HL-60 (cell line): ENCODE measurements at regions not wholly inside any gene's neighbourhood (a gene's known extent, or its start where the extent isn't known, plus 50 kb on each side); places are given as distances from the start of the nearest gene placed in this dataset.

Source experiments
- CTCF ChIP-seq: IDR thresholded peaks from one replicate; pipeline ENCODE4 v1.5.1; 2011; ENCODE audit warnings: low read length, control low read depth, inconsistent platforms; ENCODE audit not compliant: insufficient read depth
- POLR2AphosphoS5 ChIP-seq: IDR thresholded peaks from 2 replicates; pipeline ENCODE4 v1.6.1; 2012; ENCODE audit warnings: low read depth

GRCh38 chr11:104546501-104546900 is 351.8 kb downstream of the CASP12 start:
- TF ChIP-seq CTCF (no peak), POLR2AphosphoS5 (no peak)
